Upper lobe of right lung (tissue), 1 donor: ENCODE measurements at regions not wholly inside any gene's neighbourhood (a gene's known extent, or its start where the extent isn't known, plus 50 kb on each side); places are given as distances from the start of the nearest gene placed in this dataset.

Source experiments
- ATAC-seq: fragments of 200-7000 bp; cut with Tn5 transposase; one replicate; pipeline ENCODE4 v1.9.1; 2020; ENCODE audit warnings: mild to moderate bottlenecking, moderate library complexity
- DNase-seq: peaks from one replicate; pipeline ENCODE4 v3.0.0-alpha.2; 2020
- H3K27ac ChIP-seq: fragments of 200-600 bp; one replicate; pipeline ENCODE4 v1.8.0; 2022
- H3K27me3 ChIP-seq: fragments of 200-600 bp; one replicate; pipeline ENCODE4 v1.8.0; 2022; ENCODE audit warnings: mild to moderate bottlenecking
- H3K36me3 ChIP-seq: fragments of 200-600 bp; one replicate; pipeline ENCODE4 v1.8.0; 2022
- H3K4me1 ChIP-seq: fragments of 200-600 bp; one replicate; pipeline ENCODE4 v1.8.0; 2022
- H3K4me3 ChIP-seq: fragments of 200-600 bp; one replicate; pipeline ENCODE4 v1.8.0; 2022; ENCODE audit warnings: mild to moderate bottlenecking
- H3K9me3 ChIP-seq: fragments of 200-600 bp; one replicate; pipeline ENCODE4 v1.8.0; 2022
- CTCF ChIP-seq: fragments of 200-600 bp; IDR thresholded peaks from one replicate; pipeline ENCODE4 v1.8.0; 2022; ENCODE audit warnings: antibody characterized with exemption
- intact Hi-C: fragments of 100-400 bp; cut with DNase I; formaldehyde crosslinking; loops from one replicate; pipeline ENCODE4 v1.11.0; 2022
- donor health status: DM: no; HTN: yes; CAD: no; lungs with severe emphysema.

DNA sequence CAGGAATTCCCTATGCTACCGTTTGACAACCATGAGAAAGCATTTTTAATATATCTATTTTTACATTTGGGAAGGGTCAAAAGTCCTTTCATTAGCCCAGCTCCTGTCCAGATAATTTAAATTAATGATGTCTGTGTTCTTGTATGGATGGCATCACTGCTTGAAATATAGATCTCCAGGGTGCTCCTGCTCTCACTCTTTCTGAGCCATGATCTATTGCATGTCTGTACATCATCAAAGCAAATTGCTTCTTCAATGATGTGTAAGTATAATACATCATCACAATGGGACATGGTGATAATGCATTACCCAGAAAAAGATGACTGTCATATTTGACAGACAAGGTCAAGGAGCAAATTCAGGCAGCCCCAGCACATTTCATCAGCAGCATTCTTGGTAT, 223.6 kb upstream of the CNTN6 start:
- Histone ChIP-seq H3K4me3 (no peak overlapping the region), H3K4me1 (no peaks in the 10 kb centered on the region), H3K27me3 (no peaks in the 10 kb centered on the region), H3K9me3 (no peaks in the 10 kb centered on the region), H3K36me3 (no peaks in the 10 kb centered on the region), H3K27ac (no peak overlapping the region)
- intact Hi-C loops = no loop called here
- ATAC-seq = no peak
- DNase-seq = no peak
- no peak for TF ChIP-seq CTCF

DNA sequence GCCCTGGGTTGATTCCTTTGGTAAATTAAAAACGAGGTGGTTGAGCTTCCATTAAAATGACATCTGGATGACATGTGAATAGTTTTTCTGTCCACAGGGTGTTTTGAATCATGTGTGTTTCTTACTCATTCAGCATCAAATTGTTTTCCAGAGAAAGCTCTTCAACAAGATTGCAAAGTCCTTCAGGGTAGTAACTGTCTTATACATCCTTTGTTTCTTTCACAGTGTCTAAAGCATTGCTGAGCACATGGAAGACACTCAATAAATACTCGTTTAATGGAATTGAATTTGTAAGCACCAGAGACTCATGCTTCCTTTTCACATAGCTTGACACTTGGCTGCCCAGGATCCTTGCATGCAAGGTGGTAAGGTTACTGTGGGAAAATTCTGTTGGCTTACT, 223.1 kb upstream of the CNTN6 start:
- Histone ChIP-seq H3K4me1 (no peaks in the 10 kb centered on the region), H3K27ac (no peak overlapping the region), H3K27me3 (no peaks in the 10 kb centered on the region), H3K4me3 (no peak overlapping the region), H3K9me3 (no peaks in the 10 kb centered on the region), H3K36me3 (no peaks in the 10 kb centered on the region)
- no peak for TF ChIP-seq CTCF
- DNase-seq = no peak
- no peak for ATAC-seq
- intact Hi-C loops = no loop called here

- no peak for ATAC-seq
- intact Hi-C loops = no loop called here
- TF ChIP-seq CTCF = no peak
- H3K27ac ChIP-seq = no peak overlapping the region
- no peaks in the 10 kb centered on the region for H3K36me3 ChIP-seq
- no peaks in the 10 kb centered on the region for H3K4me1 ChIP-seq
- DNase-seq = no peak
- no peaks in the 10 kb centered on the region for H3K9me3 ChIP-seq
- H3K27me3 ChIP-seq = no peaks in the 10 kb centered on the region
- no peak overlapping the region for H3K4me3 ChIP-seq
Measured at GRCh38 chr3:871651-872050, 221.2 kb upstream of the CNTN6 start.

DNA sequence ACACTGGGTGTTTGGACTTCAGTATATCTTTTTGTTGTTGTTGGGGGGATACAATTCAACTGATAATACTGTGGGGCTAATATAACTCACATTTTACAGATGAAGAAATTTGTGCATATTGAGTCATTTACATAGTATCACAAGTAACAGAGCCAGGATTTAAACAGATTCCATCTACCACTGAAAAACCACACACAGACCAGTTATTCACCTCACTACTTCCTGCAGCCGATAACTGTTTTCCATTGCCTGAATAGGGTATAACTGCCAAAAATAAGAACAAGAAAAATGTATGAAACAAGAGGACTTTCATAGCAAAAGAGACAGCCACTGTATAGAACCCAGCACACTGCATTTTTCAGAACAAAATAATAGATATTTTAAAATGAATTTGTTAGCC, 215.8 kb upstream of the CNTN6 start:
- TF ChIP-seq CTCF = no peak
- no peaks in the 10 kb centered on the region for H3K27me3 ChIP-seq
- no peak for DNase-seq

DNA sequence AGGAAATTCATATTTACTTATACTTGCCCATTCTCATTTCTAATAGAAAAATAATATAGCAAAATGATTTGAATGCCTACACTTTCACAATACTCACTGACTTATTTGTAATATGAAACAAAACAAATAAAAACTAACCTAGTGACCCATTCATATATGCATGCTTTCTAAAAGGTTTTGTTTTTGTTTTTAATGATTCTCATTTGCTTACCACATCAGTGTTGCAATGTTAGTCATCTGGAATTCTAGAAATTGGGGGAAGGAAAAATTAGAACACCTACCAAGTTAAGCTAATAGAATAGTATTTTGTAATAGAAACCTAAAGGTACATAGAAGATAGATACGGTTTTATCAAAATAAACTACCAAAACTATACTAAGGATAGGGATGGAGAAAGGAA, 214.1 kb upstream of the CNTN6 start:
- TF ChIP-seq CTCF = no peak
- H3K27me3 ChIP-seq = no peaks in the 10 kb centered on the region
- no peaks in the 10 kb centered on the region for H3K9me3 ChIP-seq
- no peak for DNase-seq
- no peak overlapping the region for H3K27ac ChIP-seq
- ATAC-seq = no peak
- no peaks in the 10 kb centered on the region for H3K4me1 ChIP-seq
- no peaks in the 10 kb centered on the region for H3K36me3 ChIP-seq
- intact Hi-C loops = no loop called here
- H3K4me3 ChIP-seq = no peak overlapping the region

More for the DNA sequence above, 215.8 kb upstream of the CNTN6 start:
- Histone ChIP-seq H3K9me3 (no peaks in the 10 kb centered on the region), H3K4me1 (no peaks in the 10 kb centered on the region), H3K27ac (no peak overlapping the region), H3K36me3 (no peaks in the 10 kb centered on the region), H3K4me3 (no peak overlapping the region)
- intact Hi-C loops = no loop called here
- no peak for ATAC-seq

- no peak for DNase-seq
- intact Hi-C loops = no loop called here
- no peak overlapping the region for H3K4me3 ChIP-seq
- no peaks in the 10 kb centered on the region for H3K36me3 ChIP-seq
- no peaks in the 10 kb centered on the region for H3K4me1 ChIP-seq
- H3K27ac ChIP-seq = no peak overlapping the region
- TF ChIP-seq CTCF = no peak
- no peaks in the 10 kb centered on the region for H3K9me3 ChIP-seq
- no peak for ATAC-seq
- H3K27me3 ChIP-seq = no peaks in the 10 kb centered on the region
Measured at GRCh38 chr3:880371-880770, 212.5 kb upstream of the CNTN6 start.
